GM21529 (cell line): ENCODE measurements at regions not wholly inside any gene's neighbourhood (a gene's known extent, or its start where the extent isn't known, plus 50 kb on each side); places are given as distances from the start of the nearest gene placed in this dataset.

ENCODE experiments used
- ATAC-seq: cut with Tn5 transposase; IDR thresholded peaks from one replicate; pipeline ENCODE4 v1.9.1; 2021; ENCODE audit not compliant: unreplicated experiment

DNA sequence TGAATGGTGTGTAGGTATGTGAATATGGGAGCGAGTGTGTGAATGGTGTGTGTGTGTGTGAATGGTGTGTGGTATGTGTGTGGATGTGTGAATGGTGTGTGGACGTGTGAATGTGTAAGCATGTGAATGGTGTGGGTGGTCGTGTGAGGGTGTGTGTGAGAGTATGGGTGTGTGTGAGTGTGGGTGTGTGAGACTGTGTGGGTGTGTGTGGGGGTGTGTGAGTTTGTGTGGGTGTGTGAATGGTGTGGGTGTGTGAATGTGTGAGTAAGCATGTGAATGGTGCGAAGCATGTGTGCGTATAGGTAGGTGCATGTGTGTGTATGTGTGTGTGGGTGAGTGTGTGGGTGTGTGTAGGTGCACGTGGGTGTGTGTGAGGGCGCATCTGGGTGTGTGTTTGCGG is 160.7 kb upstream of the COBL start:
- ATAC-seq = no peak

DNA sequence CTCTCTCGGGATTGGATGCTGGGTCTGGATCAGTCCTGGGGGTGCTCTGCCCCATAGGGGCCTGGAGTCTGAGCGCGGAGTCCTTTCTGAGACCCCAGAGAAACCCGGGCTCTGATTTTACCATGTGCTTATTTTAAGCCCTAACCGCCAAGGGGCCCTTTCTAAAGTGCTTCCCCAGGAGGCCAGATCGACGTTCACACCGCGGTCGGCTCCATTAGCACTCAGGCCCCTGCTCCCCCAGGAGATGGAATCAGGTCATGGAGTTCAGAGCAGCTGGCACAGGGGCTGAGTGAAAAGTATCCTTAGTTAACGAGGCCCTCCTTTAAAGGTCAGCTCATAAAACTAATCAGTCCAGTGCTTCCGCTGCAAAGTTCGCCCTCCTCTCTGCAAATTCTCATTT is 159.4 kb upstream of the COBL start:
- ATAC-seq = no peak

DNA sequence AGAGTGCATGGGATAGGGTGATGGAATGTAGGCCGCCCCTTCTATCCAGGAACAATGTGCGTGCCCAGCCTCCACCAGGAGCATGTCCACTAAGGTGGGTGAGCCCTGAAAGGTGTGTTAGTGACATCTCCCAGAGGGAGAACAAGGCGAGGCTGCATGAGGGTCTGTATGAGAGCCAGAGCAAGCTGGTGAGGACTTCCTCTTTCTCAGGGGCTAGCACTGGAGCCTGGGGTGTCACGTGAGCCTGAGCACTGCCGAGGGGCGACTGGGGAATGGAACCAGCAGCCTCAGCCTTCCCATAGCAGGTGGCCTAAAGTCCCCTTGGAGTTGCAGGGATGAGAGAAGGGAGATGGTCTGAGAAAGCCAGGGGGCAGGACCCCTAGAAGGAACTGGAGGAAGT is 156.3 kb upstream of the COBL start:
- ATAC-seq = no peak

- ATAC-seq = no peak
Observed at GRCh38 chr7:51471981-51472296, 155.3 kb upstream of the COBL start.

- ATAC-seq = no peak
Observed at GRCh38 chr7:51471210-51471980, 154.8 kb upstream of the COBL start.

GRCh38 chr7:51467384-51468017 is 150.9 kb upstream of the COBL start:
- ATAC-seq = no peak

- ATAC-seq = no peak
Observed at GRCh38 chr7:51459809-51460208, 143.2 kb upstream of the COBL start.

DNA sequence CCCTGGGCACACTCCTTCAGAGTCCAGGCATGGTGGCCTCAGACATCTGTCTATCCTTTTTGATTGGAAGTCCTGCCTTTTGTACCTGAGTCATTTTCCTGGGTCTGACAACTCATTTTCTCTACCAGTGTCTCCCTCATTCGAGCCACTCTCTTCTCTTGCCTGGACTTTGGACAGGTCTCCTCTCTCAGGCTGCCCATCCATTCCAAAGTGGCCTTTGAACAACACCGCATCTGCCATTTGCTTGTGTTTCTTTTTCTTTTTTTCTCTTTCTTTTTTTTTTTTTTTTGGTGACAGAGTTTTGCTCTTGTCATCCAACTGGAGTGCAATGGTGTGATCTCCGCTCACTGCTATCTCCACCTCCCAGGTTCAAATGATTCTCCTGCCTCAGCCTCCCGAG is 142.1 kb upstream of the COBL start:
- ATAC-seq = no peak

DNA sequence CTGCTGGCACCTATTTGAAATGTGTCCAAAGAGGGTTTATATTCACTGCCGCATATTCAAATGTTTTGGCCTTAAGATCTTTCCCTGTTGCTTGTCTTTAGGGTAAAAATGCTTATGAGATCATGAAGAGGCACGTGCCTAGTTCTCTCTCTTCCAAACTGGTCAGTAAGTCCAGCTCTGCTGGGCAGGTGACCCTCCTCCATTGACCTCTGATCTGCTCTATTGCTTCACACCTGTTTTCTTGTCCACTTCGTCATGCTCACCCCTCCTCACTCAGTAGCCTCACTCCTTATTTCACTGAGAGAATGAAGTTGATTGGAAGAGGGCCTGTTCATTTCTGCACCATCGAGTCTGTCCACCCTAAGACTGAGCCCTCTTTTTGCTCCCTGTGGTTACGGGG is 140.5 kb upstream of the COBL start:
- no peak for ATAC-seq

GRCh38 chr7:51456431-51457060 is 139.9 kb upstream of the COBL start:
- ATAC-seq = no peak

DNA sequence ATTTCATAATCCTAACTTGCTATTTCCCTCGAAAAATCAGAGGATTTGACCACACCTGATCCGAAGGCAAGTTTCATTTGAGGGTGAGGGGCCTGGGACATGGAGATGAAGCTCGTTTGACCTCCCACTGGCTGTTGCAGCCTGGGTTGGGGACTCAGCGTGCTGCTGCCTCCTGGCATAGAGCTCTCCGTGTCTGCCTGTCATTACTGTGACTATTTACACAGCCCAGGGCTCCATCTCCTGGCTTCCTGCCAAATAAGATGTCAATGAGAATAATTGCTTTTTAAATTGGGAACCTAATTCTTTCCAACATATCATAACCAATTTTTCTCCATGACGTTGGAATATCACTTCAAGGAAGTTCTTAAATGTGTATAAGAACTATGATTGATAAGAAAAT is 139.3 kb upstream of the COBL start:
- no peak for ATAC-seq

DNA sequence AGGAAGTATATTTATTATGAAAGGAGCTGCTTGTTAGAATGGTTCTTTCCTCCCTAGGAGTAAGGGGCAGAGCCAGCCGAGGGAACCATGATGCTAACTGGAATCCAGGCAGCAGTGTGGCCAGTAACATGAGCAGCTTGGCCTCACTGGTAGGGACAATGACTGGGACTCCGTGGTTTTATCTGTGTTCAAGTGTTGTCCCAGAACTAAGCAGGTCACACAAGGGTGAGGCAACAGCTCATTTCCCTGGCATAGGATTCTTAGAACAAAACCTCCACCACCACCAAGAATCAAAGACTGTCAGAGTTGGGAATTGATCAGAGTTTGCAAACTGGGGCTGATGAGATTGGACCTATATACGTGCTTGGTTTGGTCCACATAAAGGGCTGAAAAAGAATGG is 138.9 kb upstream of the COBL start:
- ATAC-seq = no peak

DNA sequence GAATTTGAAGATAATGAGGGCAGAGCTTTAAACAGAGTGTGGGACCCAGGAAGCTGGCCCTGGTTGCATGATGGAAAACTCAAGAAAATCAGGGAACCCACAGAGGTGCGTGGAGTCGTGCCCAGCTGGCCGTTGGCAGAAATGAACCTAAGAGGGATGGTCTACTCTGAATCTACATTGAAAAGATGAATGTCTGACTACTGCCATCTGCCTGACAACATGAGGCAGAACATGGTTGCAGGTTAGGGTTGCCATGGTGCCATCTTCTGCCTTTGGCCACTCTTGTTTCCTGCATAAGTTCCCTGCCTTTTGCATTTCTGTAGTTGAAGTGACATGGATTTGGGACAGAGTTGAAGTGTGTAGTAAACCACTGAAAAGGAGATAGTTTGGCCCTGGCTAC is 138.5 kb upstream of the COBL start:
- no peak for ATAC-seq

DNA sequence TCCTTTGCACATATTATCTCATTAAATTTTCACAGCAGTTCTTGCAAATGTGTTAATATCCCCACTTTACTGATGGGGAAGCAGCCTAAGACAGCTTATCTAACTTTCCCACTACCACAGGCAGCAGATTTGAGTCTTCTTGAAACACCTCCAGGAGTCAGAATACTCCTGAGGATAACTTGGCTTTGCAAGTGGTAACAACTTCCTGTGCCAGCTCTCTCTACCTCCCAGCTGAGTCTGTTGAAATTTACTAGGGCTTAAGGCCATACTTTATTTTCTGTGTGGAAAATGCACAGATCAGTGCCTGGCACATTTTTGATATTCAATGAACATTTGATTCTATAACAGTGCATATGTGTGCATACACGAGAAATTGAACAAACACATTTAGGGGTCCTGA is 136.1 kb upstream of the COBL start:
- no peak for ATAC-seq

GRCh38 chr7:51451751-51452476 is 135.3 kb upstream of the COBL start:
- ATAC-seq = no peak

GRCh38 chr7:51450541-51450940 is 133.9 kb upstream of the COBL start:
- no peak for ATAC-seq

GRCh38 chr7:51446785-51447184 is 130.2 kb upstream of the COBL start:
- ATAC-seq = no peak

DNA sequence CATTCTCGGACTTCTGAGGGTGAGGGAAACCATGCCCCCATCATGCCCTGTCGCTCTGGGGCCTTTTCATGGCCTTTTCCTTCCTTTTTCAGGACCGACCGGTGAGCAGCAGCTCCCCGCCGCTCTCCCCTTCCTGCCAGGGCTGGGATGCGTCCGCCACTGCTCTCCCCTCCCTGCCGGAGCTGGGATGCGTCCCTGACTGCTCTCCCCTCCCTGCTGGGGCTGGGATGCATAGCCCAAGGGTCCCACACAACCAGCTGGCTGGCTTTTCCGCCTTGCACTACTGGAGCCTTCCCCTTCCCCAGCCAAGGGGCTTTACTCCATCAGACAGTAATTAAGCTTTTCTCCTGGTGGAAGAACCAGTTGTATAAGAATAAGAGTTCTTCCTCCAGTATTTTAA is 129.7 kb upstream of the COBL start:
- ATAC-seq = no peak

DNA sequence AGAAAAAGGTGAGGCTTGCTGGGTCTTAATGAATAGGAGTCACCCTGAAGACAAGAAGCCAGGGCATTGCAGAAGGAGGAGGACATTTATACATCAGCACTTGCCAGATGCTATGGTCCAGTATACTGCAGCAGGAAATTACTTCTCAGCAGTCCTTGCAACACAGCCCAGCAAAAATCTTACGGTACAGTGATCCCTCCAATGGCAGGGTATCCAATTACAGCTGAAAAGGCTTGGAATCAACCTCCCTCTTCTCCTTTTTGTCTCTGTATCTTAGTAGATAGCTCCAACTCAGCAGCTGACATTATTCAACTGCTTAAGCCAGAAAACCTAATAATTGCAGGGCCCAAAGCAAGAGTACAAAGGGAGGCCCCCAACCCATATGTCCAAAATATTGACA is 128.3 kb upstream of the COBL start:
- no peak for ATAC-seq

- peak; percentile 59 for ATAC-seq
Observed at GRCh38 chr7:51430480-51431086, 114.0 kb upstream of the COBL start.

- no peak for ATAC-seq
Observed at GRCh38 chr7:51428217-51428887, 111.7 kb upstream of the COBL start.
